Heart left ventricle (tissue), 13 donors: ENCODE measurements at regions not wholly inside any gene's neighbourhood (a gene's known extent, or its start where the extent isn't known, plus 50 kb on each side); places are given as distances from the start of the nearest gene placed in this dataset.

Experiments used
- POLR2A ChIP-seq, 2 donors: fragments of 450-650 bp; IDR thresholded peaks; one replicate each; pipeline ENCODE4 v1.6.1; 2017; ENCODE audit warnings: antibody characterized with exemption in 2 of 2, mild to moderate bottlenecking in 2 of 2, moderate library complexity in 2 of 2
- TF ChIP-seq, protein P1 (sequence below), 12 donors: fragments of 200-600 bp; sonication (generic) in 4 of 12; IDR thresholded peaks; one replicate each; pipeline versions ENCODE4 v1.5.0 to v1.8.0; 2018 to 2022; ENCODE audit warnings: antibody characterized with exemption in 12 of 12, mild to moderate bottlenecking in 5 of 12
- donor health status: ischemic (EF 13 %, LVEDD 7.1; RV severe dilation, severe dysfunction).
- donor health status: DM: no; HTN: yes; CAD: no.
- donor health status: DM: no; HTN: no; CAD: no.
- donor health status: ischemic (EF 25% LVEDD 6.9; RV normal size, moderate dysfunction).
- donor health status: ischemic (EF 25% LVEDD 5.7; RV mildly dilated, moderate dysfunction).
- donor health status: ischemic (EF 35%, LVEDD 5.7; RV mildly dilated, moderate dysfunction).
- donor health status: nonischemic (EF 11% LVEDD 7.7; RV severe dilation, severe dysfunction).
- donor health status: DM: yes; HTN: yes; CAD: no.
- donor health status: PGD.
- donor health status: ischemic (EF 29% LVEDD 5.4; RV normal size, mild dysfunction).
- donor health status: nonischemic (EF 23%, LVEDD 6.1; RV moderate dilation, normal function).

DNA sequence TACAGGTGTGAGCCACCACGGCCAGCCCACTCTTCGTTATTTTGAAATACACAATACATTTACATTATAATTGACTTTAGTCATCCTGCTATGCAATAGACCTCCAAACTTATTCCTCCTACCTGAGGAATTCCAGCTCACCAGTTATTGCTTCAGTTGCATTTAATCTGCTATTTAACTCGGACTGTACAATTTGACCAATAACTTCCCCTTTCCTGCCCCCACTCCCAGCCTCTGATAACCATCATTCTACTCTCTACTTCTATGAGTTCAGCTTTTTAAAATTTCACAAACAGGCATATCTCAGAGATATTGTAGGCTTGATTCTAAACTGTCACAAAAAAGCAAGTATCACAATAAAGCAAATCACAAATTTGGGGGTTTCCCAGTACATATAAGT lies 157.0 kb downstream of the COPRS start:
- TF ChIP-seq, protein P1, sequence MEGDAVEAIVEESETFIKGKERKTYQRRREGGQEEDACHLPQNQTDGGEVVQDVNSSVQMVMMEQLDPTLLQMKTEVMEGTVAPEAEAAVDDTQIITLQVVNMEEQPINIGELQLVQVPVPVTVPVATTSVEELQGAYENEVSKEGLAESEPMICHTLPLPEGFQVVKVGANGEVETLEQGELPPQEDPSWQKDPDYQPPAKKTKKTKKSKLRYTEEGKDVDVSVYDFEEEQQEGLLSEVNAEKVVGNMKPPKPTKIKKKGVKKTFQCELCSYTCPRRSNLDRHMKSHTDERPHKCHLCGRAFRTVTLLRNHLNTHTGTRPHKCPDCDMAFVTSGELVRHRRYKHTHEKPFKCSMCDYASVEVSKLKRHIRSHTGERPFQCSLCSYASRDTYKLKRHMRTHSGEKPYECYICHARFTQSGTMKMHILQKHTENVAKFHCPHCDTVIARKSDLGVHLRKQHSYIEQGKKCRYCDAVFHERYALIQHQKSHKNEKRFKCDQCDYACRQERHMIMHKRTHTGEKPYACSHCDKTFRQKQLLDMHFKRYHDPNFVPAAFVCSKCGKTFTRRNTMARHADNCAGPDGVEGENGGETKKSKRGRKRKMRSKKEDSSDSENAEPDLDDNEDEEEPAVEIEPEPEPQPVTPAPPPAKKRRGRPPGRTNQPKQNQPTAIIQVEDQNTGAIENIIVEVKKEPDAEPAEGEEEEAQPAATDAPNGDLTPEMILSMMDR (IDR thresholded peaks at IDR 0.05): no peak
- TF ChIP-seq POLR2A (IDR thresholded peaks at IDR 0.05): no peak
